ENCODE measurements at regions not wholly inside any gene's neighbourhood (a gene's known extent, or its start where the extent isn't known, plus 50 kb on each side); places are given as distances from the start of the nearest gene placed in this dataset.

GRCh38 chr6:23633996-23634395 is 492.0 kb upstream of the NRSN1 start:
- ChIA-PET RAD21 (ENCODE audit: low non-redundant PET in 1 of 2, low total read pairs in 2 of 2, uncharacterized antibody in 2 of 2, unreplicated experiment in 2 of 2) (no interaction called here), CTCF (no interaction called here), POLR2A (no interaction called here)
- H3K27ac ChIP-seq (ENCODE audit: low read depth, low read length) = no peak overlapping the region
- no peak overlapping the region for H3K4me2 ChIP-seq (ENCODE audit: low read length)
- DNase-seq (ENCODE audit: low read depth, low spot score) (no peak), ATAC-seq (no peak)
- no peaks in the 10 kb centered on the region for H3K79me2 ChIP-seq (ENCODE audit: insufficient read depth, low read length)
- H3K9ac ChIP-seq (ENCODE audit: low read length) = no peak overlapping the region
- H3K9me3 ChIP-seq (ENCODE audit: control insufficient read depth in 1 of 2, insufficient read depth in 1 of 2, low read depth in 1 of 2, low read length in 2 of 2) = peaks cover 10 to 18% of the 10 kb centered on the region in 2 experiments; a peak in 2 of 4 replicates
- H2AFZ ChIP-seq (ENCODE audit: low read depth, low read length, poor library complexity, severe bottlenecking) = no peak overlapping the region
- no peaks in the 10 kb centered on the region for H3K27me3 ChIP-seq (ENCODE audit: insufficient read depth, low read length)
- no peaks in the 10 kb centered on the region for H3K4me1 ChIP-seq (ENCODE audit: control insufficient read depth in 1 of 2, insufficient read depth in 2 of 2, low read length in 2 of 2)
- TF ChIP-seq POLR2AphosphoS5 (IDR thresholded peaks at IDR 0.05; ENCODE audit: low read depth, low read length) (no peak), SP1 (IDR thresholded peaks at IDR 0.05; ENCODE audit: low read depth) (no peak), ELF1 (IDR thresholded peaks at IDR 0.05; ENCODE audit: borderline replicate concordance, low read depth) (no peak), CTCF (IDR thresholded peaks at IDR 0.05 in 2 of 3, conservative IDR thresholded peaks at IDR 0.05 in 1 of 3; ENCODE audit: borderline replicate concordance in 1 of 3, insufficient read depth in 1 of 3, low read depth in 2 of 3, low read length in 2 of 3) (no peak), SRF (IDR thresholded peaks at IDR 0.05; ENCODE audit: low read depth) (no peak), EZH2 (IDR thresholded peaks at IDR 0.05) (no peak), ZBTB33 (IDR thresholded peaks at IDR 0.05; ENCODE audit: extremely low read depth, insufficient replicate concordance, low read length) (no peak), MAX (IDR thresholded peaks at IDR 0.05) (no peak), EZH2phosphoT487 (IDR thresholded peaks at IDR 0.05; ENCODE audit: borderline replicate concordance) (no peak), ZNF274 (IDR thresholded peaks at IDR 0.05; ENCODE audit: low read depth, low read length) (no peak), SIN3A (IDR thresholded peaks at IDR 0.05; ENCODE audit: low read depth) (no peak), ZFX (IDR thresholded peaks at IDR 0.05) (no peak), YY1 (IDR thresholded peaks at IDR 0.05; ENCODE audit: extremely low read depth, insufficient replicate concordance, low read depth, low read length) (no peak), JUND (IDR thresholded peaks at IDR 0.05) (no peak)
- intact Hi-C loops (cut with micrococcal nuclease) = no loop called here
- BruUV-seq (replicated peaks) = no TSS peak
- H3K9me2 ChIP-seq (ENCODE audit: insufficient read depth) = no peaks in the 10 kb centered on the region
- no peak overlapping the region for H3K4me3 ChIP-seq (replicated peaks in 1 of 2; ENCODE audit: low read depth in 1 of 2, low read length in 2 of 2)
- H3K36me3 ChIP-seq (ENCODE audit: control insufficient read depth in 1 of 2, insufficient read depth in 2 of 2, low read length in 2 of 2) = no peaks in the 10 kb centered on the region
- no peaks in the 10 kb centered on the region for H4K20me1 ChIP-seq (ENCODE audit: insufficient read depth)
